Stomach (tissue), 4 donors: ENCODE measurements at regions not wholly inside any gene's neighbourhood (a gene's known extent, or its start where the extent isn't known, plus 50 kb on each side); places are given as distances from the start of the nearest gene placed in this dataset.

Source experiments
- POLR2A ChIP-seq, 4 donors: fragments of 450-650 bp; IDR thresholded peaks; one replicate each; pipeline ENCODE4 v1.6.1; 2016; ENCODE audit warnings: antibody characterized with exemption in 4 of 4, control low read depth in 2 of 4, mild to moderate bottlenecking in 1 of 4, moderate library complexity in 1 of 4
- TF ChIP-seq, protein P1 (sequence below), 7 experiments: fragments of 450-650 bp in 4 of 7; fragments of 200-600 bp in 3 of 7; sonication (generic) in 3 of 7; IDR thresholded peaks; one replicate each; pipeline ENCODE4 v1.5.1; 2016 to 2019; ENCODE audit warnings: antibody characterized with exemption in 7 of 7, control low read depth in 2 of 7, mild to moderate bottlenecking in 1 of 7

DNA sequence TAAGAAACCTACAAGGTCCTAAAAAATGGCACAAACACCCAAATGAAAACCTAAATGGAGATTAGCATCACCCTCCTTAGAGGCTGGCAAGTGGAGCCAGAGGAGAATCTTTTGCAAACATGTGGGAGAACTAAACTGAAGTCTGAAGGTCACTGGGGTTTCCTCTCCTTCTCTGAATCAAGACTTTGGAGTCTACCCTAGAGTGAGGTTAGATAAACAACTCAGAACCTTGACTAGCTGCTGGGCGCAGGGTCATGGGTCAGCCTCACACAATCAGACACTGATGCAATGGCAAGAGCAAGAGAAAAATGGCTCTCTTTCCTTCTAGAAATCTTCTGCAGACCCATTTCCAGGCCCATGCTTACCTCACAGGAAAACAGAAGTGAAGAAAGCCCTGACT, 165.8 kb downstream of the KCTD12 start:
- TF ChIP-seq, protein P1, sequence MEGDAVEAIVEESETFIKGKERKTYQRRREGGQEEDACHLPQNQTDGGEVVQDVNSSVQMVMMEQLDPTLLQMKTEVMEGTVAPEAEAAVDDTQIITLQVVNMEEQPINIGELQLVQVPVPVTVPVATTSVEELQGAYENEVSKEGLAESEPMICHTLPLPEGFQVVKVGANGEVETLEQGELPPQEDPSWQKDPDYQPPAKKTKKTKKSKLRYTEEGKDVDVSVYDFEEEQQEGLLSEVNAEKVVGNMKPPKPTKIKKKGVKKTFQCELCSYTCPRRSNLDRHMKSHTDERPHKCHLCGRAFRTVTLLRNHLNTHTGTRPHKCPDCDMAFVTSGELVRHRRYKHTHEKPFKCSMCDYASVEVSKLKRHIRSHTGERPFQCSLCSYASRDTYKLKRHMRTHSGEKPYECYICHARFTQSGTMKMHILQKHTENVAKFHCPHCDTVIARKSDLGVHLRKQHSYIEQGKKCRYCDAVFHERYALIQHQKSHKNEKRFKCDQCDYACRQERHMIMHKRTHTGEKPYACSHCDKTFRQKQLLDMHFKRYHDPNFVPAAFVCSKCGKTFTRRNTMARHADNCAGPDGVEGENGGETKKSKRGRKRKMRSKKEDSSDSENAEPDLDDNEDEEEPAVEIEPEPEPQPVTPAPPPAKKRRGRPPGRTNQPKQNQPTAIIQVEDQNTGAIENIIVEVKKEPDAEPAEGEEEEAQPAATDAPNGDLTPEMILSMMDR (IDR thresholded peaks at IDR 0.05): no peak
- TF ChIP-seq POLR2A (IDR thresholded peaks at IDR 0.05): no peak
